Upper lobe of left lung (tissue), 6 donors: ENCODE measurements at regions not wholly inside any gene's neighbourhood (a gene's known extent, or its start where the extent isn't known, plus 50 kb on each side); places are given as distances from the start of the nearest gene placed in this dataset.

ENCODE experiments used
- ATAC-seq, 2 donors: fragments of 200-7000 bp; cut with Tn5 transposase; one replicate each; pipeline ENCODE4 v1.9.1; 2022; ENCODE audit warnings: mild to moderate bottlenecking in 2 of 2, moderate library complexity in 2 of 2; ENCODE audit not compliant: low FRiP score in 2 of 2
- DNase-seq, 2 donors: peaks; one replicate each; pipeline ENCODE4 v3.0.0-alpha.2; 2019 to 2020
- H3K27ac ChIP-seq, 4 donors: fragments of 200-600 bp; sonication (generic); one replicate each; pipeline ENCODE4 v1.5.1; 2016 to 2019
- H3K27me3 ChIP-seq, 4 donors: fragments of 200-600 bp; sonication (generic); one replicate each; pipeline ENCODE4 v1.5.1; 2017 to 2019
- H3K36me3 ChIP-seq, 4 donors: fragments of 200-600 bp; sonication (generic); one replicate each; pipeline ENCODE4 v1.5.1; 2016 to 2019
- H3K4me1 ChIP-seq, 4 donors: fragments of 200-600 bp; sonication (generic); one replicate each; pipeline ENCODE4 v1.5.1; 2018 to 2019
- H3K4me3 ChIP-seq, 4 donors: fragments of 200-600 bp; sonication (generic); one replicate each; pipeline ENCODE4 v1.5.1; 2017 to 2019; ENCODE audit warnings: mild to moderate bottlenecking in 2 of 4, moderate library complexity in 1 of 4
- H3K9me3 ChIP-seq, 4 donors: fragments of 200-600 bp; sonication (generic); one replicate each; pipeline ENCODE4 v1.5.1; 2018 to 2019
- CTCF ChIP-seq, 6 experiments: fragments of 450-650 bp in 4 of 6; fragments of 200-600 bp in 2 of 6; sonication (generic) in 2 of 6; IDR thresholded peaks; one replicate each; pipeline ENCODE4 v1.5.1; 2016 to 2019; ENCODE audit warnings: antibody characterized with exemption in 6 of 6
- EP300 ChIP-seq, 4 donors: sonication (generic); formaldehyde crosslinking; IDR thresholded peaks; one replicate each; pipeline ENCODE4 v1.5.1; 2017; ENCODE audit warnings: antibody characterized with exemption in 4 of 4, control low read depth in 2 of 4
- POLR2A ChIP-seq, 4 donors: fragments of 450-650 bp; IDR thresholded peaks; one replicate each; pipeline ENCODE4 v1.5.1; 2016 to 2017; ENCODE audit warnings: antibody characterized with exemption in 4 of 4, mild to moderate bottlenecking in 2 of 4
- POLR2AphosphoS5 ChIP-seq, 2 donors: sonication (generic); formaldehyde crosslinking; IDR thresholded peaks; one replicate each; pipeline ENCODE4 v1.5.1; 2017; ENCODE audit warnings: antibody characterized with exemption in 2 of 2
- WGBS, 2 donors: methylation state at CpG; one replicate each; pipeline ENCODE4 v1.1.5; 2017 to 2018; 5-methylcytosine and 5-hydroxymethylcytosine counted together
- donor health status: DM: no; HTN: no; CAD: no; lungs with moderate emphysema.
- donor health status: DM: no; HTN: yes; CAD: no; lungs with severe emphysema.

GRCh38 chr12:90100579-90100978 lies 391.9 kb upstream of the ATP2B1 start:
- Histone ChIP-seq H3K27ac (no peak overlapping the region), H3K36me3 (no peaks in the 10 kb centered on the region), H3K27me3 (no peaks in the 10 kb centered on the region), H3K9me3 (no peaks in the 10 kb centered on the region), H3K4me3 (no peak overlapping the region), H3K4me1 (no peaks in the 10 kb centered on the region)
- TF ChIP-seq POLR2A (IDR thresholded peaks at IDR 0.05), result no peak
- no peak for TF ChIP-seq EP300 (IDR thresholded peaks at IDR 0.05)
- TF ChIP-seq CTCF (IDR thresholded peaks at IDR 0.05), result no peak
- no peak for TF ChIP-seq POLR2AphosphoS5 (IDR thresholded peaks at IDR 0.05)
- ATAC-seq, result no peak
- no peak for DNase-seq

GRCh38 chr12:90099288-90099687 lies 390.6 kb upstream of the ATP2B1 start:
- Histone ChIP-seq H3K27me3 (no peaks in the 10 kb centered on the region), H3K4me3 (no peak overlapping the region), H3K36me3 (no peaks in the 10 kb centered on the region), H3K4me1 (no peaks in the 10 kb centered on the region), H3K27ac (no peak overlapping the region), H3K9me3 (no peaks in the 10 kb centered on the region)
- TF ChIP-seq CTCF (IDR thresholded peaks at IDR 0.05), result no peak
- no peak for TF ChIP-seq EP300 (IDR thresholded peaks at IDR 0.05)
- TF ChIP-seq POLR2A (IDR thresholded peaks at IDR 0.05), result no peak
- no peak for TF ChIP-seq POLR2AphosphoS5 (IDR thresholded peaks at IDR 0.05)
- DNase-seq (no peak), ATAC-seq (no peak)
- WGBS, 2 donors, result 84 to 96% methylated on average over 1 of the region's 1 CpG

- 33 to 38% methylated on average over 2 of the region's 2 CpGs for WGBS, 2 donors
- H3K36me3 ChIP-seq, result no peaks in the 10 kb centered on the region
- TF ChIP-seq POLR2AphosphoS5 (IDR thresholded peaks at IDR 0.05), result no peak
- no peak for TF ChIP-seq POLR2A (IDR thresholded peaks at IDR 0.05)
- TF ChIP-seq EP300 (IDR thresholded peaks at IDR 0.05), result no peak
- no peak for TF ChIP-seq CTCF (IDR thresholded peaks at IDR 0.05)
- DNase-seq (no peak), ATAC-seq (no peak)
- no peaks in the 10 kb centered on the region for H3K9me3 ChIP-seq
- no peaks in the 10 kb centered on the region for H3K4me1 ChIP-seq
- no peak overlapping the region for H3K27ac ChIP-seq
- H3K27me3 ChIP-seq, result no peaks in the 10 kb centered on the region
- H3K4me3 ChIP-seq, result no peak overlapping the region
Measured at GRCh38 chr12:90098132-90098779, 389.6 kb upstream of the ATP2B1 start.

- no peak for ATAC-seq
- Histone ChIP-seq H3K36me3 (no peaks in the 10 kb centered on the region), H3K4me3 (no peak overlapping the region), H3K9me3 (no peaks in the 10 kb centered on the region), H3K4me1 (no peaks in the 10 kb centered on the region), H3K27ac (no peak overlapping the region), H3K27me3 (no peaks in the 10 kb centered on the region)
- 77 to 78% methylated on average over 3 of the region's 3 CpGs for WGBS, 2 donors
- TF ChIP-seq CTCF (IDR thresholded peaks at IDR 0.05) (no peak), EP300 (IDR thresholded peaks at IDR 0.05) (no peak), POLR2AphosphoS5 (IDR thresholded peaks at IDR 0.05) (no peak), POLR2A (IDR thresholded peaks at IDR 0.05) (no peak)
- no peak for DNase-seq
Measured at GRCh38 chr12:90091809-90092208, 383.2 kb upstream of the ATP2B1 start.

GRCh38 chr12:90090929-90091651 lies 382.5 kb upstream of the ATP2B1 start:
- no peaks in the 10 kb centered on the region for H3K36me3 ChIP-seq
- H3K9me3 ChIP-seq, result no peaks in the 10 kb centered on the region
- peak in 1 of 2 donors; percentile 26 for DNase-seq
- TF ChIP-seq POLR2A (IDR thresholded peaks at IDR 0.05) (no peak), POLR2AphosphoS5 (IDR thresholded peaks at IDR 0.05) (peak in 1 of 2 donors; percentile 23)
- no peaks in the 10 kb centered on the region for H3K27me3 ChIP-seq
- no peak overlapping the region for H3K4me3 ChIP-seq
- 51 to 52% methylated on average over 3 of the region's 3 CpGs for WGBS, 2 donors
- no peak overlapping the region for H3K27ac ChIP-seq
- H3K4me1 ChIP-seq, result no peaks in the 10 kb centered on the region
- ATAC-seq, result peak; percentile 63 to 98
